ENCODE measurements at regions not wholly inside any gene's neighbourhood (a gene's known extent, or its start where the extent isn't known, plus 50 kb on each side); places are given as distances from the start of the nearest gene placed in this dataset.

GRCh38 chr14:101222362-101223070 is 319.0 kb upstream of the RTL1 start:
- DNase-seq (ENCODE audit: low read depth, low spot score) (no peak), ATAC-seq (no peak)
- Histone ChIP-seq H3K27ac (ENCODE audit: low read depth, low read length) (no peak overlapping the region), H3K4me2 (ENCODE audit: low read length) (no peak overlapping the region), H3K9me3 (ENCODE audit: control insufficient read depth in 1 of 2, insufficient read depth in 1 of 2, low read depth in 1 of 2, low read length in 2 of 2) (no peaks in the 10 kb centered on the region), H2AFZ (ENCODE audit: low read depth, low read length, poor library complexity, severe bottlenecking) (no peak overlapping the region), H3K4me3 (replicated peaks in 1 of 2; ENCODE audit: low read depth in 1 of 2, low read length in 2 of 2) (no peak overlapping the region), H3K79me2 (ENCODE audit: insufficient read depth, low read length) (no peaks in the 10 kb centered on the region), H3K27me3 (ENCODE audit: insufficient read depth, low read length) (no peaks in the 10 kb centered on the region), H3K4me1 (ENCODE audit: control insufficient read depth in 1 of 2, insufficient read depth in 2 of 2, low read length in 2 of 2) (no peaks in the 10 kb centered on the region), H3K9me2 (ENCODE audit: insufficient read depth) (no peaks in the 10 kb centered on the region), H3K9ac (ENCODE audit: low read length) (no peak overlapping the region), H4K20me1 (ENCODE audit: insufficient read depth) (no peaks in the 10 kb centered on the region), H3K36me3 (ENCODE audit: control insufficient read depth in 1 of 2, insufficient read depth in 2 of 2, low read length in 2 of 2) (no peaks in the 10 kb centered on the region)
- ChIA-PET CTCF (no interaction called here), POLR2A (no interaction called here), RAD21 (ENCODE audit: low non-redundant PET in 1 of 2, low total read pairs in 2 of 2, uncharacterized antibody in 2 of 2, unreplicated experiment in 2 of 2) (no interaction called here)
- TF ChIP-seq SIN3A (IDR thresholded peaks at IDR 0.05; ENCODE audit: low read depth): no peak
- TF ChIP-seq ZFX (IDR thresholded peaks at IDR 0.05): no peak
- TF ChIP-seq SP1 (IDR thresholded peaks at IDR 0.05; ENCODE audit: low read depth): no peak
- no peak for TF ChIP-seq CBX3 (IDR thresholded peaks at IDR 0.05; ENCODE audit: low read depth)
- no peak for TF ChIP-seq SRF (IDR thresholded peaks at IDR 0.05; ENCODE audit: low read depth)
- TF ChIP-seq YY1 (IDR thresholded peaks at IDR 0.05; ENCODE audit: extremely low read depth, insufficient replicate concordance, low read depth, low read length): no peak
- no peak for TF ChIP-seq JUND (IDR thresholded peaks at IDR 0.05)
- intact Hi-C loops (cut with micrococcal nuclease): no loop called here
- BruUV-seq (replicated peaks): no TSS peak

GRCh38 chr14:101223127-101223526 is 319.6 kb upstream of the RTL1 start:
- H3K79me2 ChIP-seq (ENCODE audit: insufficient read depth, low read length): no peaks in the 10 kb centered on the region
- ChIA-PET POLR2A (no interaction called here), RAD21 (ENCODE audit: low non-redundant PET in 1 of 2, low total read pairs in 2 of 2, uncharacterized antibody in 2 of 2, unreplicated experiment in 2 of 2) (no interaction called here), CTCF (no interaction called here)
- H3K9ac ChIP-seq (ENCODE audit: low read length): no peak overlapping the region
- BruUV-seq (replicated peaks): no TSS peak
- no peaks in the 10 kb centered on the region for H3K9me2 ChIP-seq (ENCODE audit: insufficient read depth)
- H3K4me2 ChIP-seq (ENCODE audit: low read length): no peak overlapping the region
- no peaks in the 10 kb centered on the region for H3K9me3 ChIP-seq (ENCODE audit: control insufficient read depth in 1 of 2, insufficient read depth in 1 of 2, low read depth in 1 of 2, low read length in 2 of 2)
- no peak overlapping the region for H2AFZ ChIP-seq (ENCODE audit: low read depth, low read length, poor library complexity, severe bottlenecking)
- H3K4me1 ChIP-seq (ENCODE audit: control insufficient read depth in 1 of 2, insufficient read depth in 2 of 2, low read length in 2 of 2): no peaks in the 10 kb centered on the region
- H3K27ac ChIP-seq (ENCODE audit: low read depth, low read length): no peak overlapping the region
- H3K4me3 ChIP-seq (replicated peaks in 1 of 2; ENCODE audit: low read depth in 1 of 2, low read length in 2 of 2): no peak overlapping the region
- TF ChIP-seq ELF1 (IDR thresholded peaks at IDR 0.05; ENCODE audit: borderline replicate concordance, low read depth) (no peak), SRF (IDR thresholded peaks at IDR 0.05; ENCODE audit: low read depth) (no peak), CTCF (IDR thresholded peaks at IDR 0.05 in 2 of 3, conservative IDR thresholded peaks at IDR 0.05 in 1 of 3; ENCODE audit: borderline replicate concordance in 1 of 3, insufficient read depth in 1 of 3, low read depth in 2 of 3, low read length in 2 of 3) (no peak), SP1 (IDR thresholded peaks at IDR 0.05; ENCODE audit: low read depth) (no peak), RAD21 (IDR thresholded peaks at IDR 0.05; ENCODE audit: low read depth) (no peak), EZH2 (IDR thresholded peaks at IDR 0.05) (no peak), JUND (IDR thresholded peaks at IDR 0.05) (no peak), YY1 (IDR thresholded peaks at IDR 0.05; ENCODE audit: extremely low read depth, insufficient replicate concordance, low read depth, low read length) (no peak), ZFX (IDR thresholded peaks at IDR 0.05) (no peak), SIN3A (IDR thresholded peaks at IDR 0.05; ENCODE audit: low read depth) (no peak), POLR2A (IDR thresholded peaks at IDR 0.05; ENCODE audit: borderline replicate concordance, extremely low read depth, insufficient read depth, insufficient read length) (no peak), POLR2AphosphoS5 (IDR thresholded peaks at IDR 0.05; ENCODE audit: low read depth, low read length) (no peak), EGR1 (IDR thresholded peaks at IDR 0.05; ENCODE audit: low read depth) (no peak), ZBTB33 (IDR thresholded peaks at IDR 0.05; ENCODE audit: extremely low read depth, insufficient replicate concordance, low read length) (no peak), MAX (IDR thresholded peaks at IDR 0.05) (no peak)
- no peak for DNase-seq (ENCODE audit: low read depth, low spot score)
- no peaks in the 10 kb centered on the region for H3K36me3 ChIP-seq (ENCODE audit: control insufficient read depth in 1 of 2, insufficient read depth in 2 of 2, low read length in 2 of 2)
- H3K27me3 ChIP-seq (ENCODE audit: insufficient read depth, low read length): no peaks in the 10 kb centered on the region
- no peak for ATAC-seq
- no peaks in the 10 kb centered on the region for H4K20me1 ChIP-seq (ENCODE audit: insufficient read depth)
- intact Hi-C loops (cut with micrococcal nuclease): no loop called here
